C4-2B (cell line): ENCODE measurements at regions not wholly inside any gene's neighbourhood (a gene's known extent, or its start where the extent isn't known, plus 50 kb on each side); places are given as distances from the start of the nearest gene placed in this dataset.
"Not testable (repeated sequence)": the region's sequence is repeated elsewhere in the genome, so short reads cannot be mapped to it uniquely, and the experiment has no call there.

ENCODE experiments used
- H3K27ac ChIP-seq: fragments of 450-650 bp; 2 replicates; pipeline ENCODE4 v1.5.1; 2017
- ZFX ChIP-seq: fragments of 450-650 bp; IDR thresholded peaks from 2 replicates; pipeline ENCODE4 v1.6.1; 2017
- TF ChIP-seq, protein P1 (sequence below): fragments of 450-650 bp; conservative IDR thresholded peaks from 2 replicates; pipeline ENCODE4 v1.5.1; 2017; ENCODE audit warnings: mild to moderate bottlenecking

DNA sequence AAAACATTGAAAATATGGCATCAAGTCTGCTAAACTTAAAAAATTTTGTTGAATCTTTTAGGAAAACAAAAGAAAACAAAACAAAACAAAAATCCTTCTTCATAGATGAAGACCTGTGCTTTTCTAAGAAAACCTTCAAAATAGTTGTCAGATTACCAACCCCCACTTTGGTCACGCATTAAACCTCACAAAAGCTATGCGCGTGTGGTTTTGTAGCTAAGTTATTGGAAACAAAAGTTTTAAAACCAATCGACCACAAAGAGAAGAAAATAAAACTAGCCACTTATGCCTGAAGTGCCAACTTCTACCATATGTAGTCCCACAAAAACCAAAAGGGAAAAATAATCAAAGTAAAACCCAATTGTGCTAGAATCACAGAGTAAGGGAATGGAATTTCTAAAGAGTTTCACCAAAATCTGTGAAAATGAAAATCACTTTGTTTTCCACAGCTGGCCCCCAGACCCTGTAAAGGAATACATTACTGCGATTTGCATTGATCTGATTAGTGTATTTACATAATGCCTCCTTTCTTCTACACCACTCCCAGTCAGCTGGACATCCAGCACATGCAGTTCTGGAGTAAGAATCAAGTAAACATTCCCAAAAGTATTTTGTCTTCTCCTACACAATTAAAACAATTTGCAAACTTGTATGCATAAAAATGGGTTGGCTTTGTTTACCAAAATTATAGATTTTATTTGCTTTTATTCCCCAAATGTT, 330.1 kb upstream of the DKK2 start:
- H3K27ac ChIP-seq: no peak overlapping the region
- TF ChIP-seq ZFX: no peak
- TF ChIP-seq, protein P1, sequence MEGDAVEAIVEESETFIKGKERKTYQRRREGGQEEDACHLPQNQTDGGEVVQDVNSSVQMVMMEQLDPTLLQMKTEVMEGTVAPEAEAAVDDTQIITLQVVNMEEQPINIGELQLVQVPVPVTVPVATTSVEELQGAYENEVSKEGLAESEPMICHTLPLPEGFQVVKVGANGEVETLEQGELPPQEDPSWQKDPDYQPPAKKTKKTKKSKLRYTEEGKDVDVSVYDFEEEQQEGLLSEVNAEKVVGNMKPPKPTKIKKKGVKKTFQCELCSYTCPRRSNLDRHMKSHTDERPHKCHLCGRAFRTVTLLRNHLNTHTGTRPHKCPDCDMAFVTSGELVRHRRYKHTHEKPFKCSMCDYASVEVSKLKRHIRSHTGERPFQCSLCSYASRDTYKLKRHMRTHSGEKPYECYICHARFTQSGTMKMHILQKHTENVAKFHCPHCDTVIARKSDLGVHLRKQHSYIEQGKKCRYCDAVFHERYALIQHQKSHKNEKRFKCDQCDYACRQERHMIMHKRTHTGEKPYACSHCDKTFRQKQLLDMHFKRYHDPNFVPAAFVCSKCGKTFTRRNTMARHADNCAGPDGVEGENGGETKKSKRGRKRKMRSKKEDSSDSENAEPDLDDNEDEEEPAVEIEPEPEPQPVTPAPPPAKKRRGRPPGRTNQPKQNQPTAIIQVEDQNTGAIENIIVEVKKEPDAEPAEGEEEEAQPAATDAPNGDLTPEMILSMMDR: no peak

DNA sequence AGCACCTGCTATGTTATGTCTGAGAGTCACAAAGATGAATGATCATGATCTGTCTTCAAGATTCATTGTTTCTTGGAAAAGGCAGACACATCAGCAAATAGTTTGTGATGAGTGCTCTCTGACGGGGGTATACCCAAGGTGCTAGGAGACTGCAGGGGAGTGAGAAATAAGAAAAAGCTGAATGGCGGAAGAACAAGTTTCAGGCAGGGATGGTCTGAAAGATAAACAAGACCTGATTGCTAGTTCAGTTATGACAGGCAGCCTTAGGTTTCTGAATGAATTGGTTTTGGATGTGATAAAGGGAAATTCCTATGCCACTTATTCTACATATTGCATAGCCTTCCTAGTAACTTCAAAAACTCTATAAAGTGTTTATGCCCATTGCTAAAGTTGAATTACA, 327.0 kb upstream of the DKK2 start:
- no peak overlapping the region for H3K27ac ChIP-seq
- TF ChIP-seq, protein P1: no peak
- TF ChIP-seq ZFX: no peak

DNA sequence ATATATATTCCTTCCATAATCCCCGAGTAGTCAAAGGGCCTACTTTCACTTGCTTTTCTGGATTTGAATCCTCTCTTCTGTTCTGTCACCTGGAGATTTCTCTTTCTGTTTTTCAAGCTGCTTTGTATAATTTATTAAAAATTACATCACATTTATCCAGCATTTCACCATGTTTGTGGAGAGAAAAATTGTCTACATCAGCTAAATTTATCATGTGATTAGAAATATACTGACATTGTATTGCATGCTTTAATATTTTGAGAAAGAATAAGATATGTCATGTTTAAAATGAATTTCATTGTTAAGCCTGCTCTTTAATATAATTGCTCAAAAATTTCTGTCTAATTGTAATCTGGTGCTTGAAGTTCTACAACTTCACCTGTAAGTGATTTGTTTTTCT, 323.1 kb upstream of the DKK2 start:
- TF ChIP-seq, protein P1: no peak
- TF ChIP-seq ZFX: no peak
- no peak overlapping the region for H3K27ac ChIP-seq

DNA sequence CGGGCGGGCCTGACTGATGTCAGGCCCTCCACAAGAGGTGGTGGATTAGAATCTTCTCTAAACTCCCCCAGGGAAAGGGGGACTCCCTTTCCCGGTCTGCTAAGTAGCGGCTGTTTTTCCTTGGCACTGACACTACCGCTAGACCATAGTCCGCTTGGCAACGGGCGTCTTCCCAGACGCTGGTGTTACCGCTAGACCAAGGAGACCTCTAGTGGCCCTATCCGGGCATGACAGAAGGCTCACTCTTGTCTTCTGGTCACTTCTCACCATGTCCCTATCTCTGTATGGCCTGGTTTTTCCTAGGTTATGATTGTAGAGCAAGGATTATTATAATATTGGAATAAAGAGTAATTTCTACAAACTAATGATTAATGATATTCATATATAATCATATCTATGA, 318.2 kb upstream of the DKK2 start:
- H3K27ac ChIP-seq: not testable (repeated sequence)
- TF ChIP-seq, protein P1: peak; percentile 65

DNA sequence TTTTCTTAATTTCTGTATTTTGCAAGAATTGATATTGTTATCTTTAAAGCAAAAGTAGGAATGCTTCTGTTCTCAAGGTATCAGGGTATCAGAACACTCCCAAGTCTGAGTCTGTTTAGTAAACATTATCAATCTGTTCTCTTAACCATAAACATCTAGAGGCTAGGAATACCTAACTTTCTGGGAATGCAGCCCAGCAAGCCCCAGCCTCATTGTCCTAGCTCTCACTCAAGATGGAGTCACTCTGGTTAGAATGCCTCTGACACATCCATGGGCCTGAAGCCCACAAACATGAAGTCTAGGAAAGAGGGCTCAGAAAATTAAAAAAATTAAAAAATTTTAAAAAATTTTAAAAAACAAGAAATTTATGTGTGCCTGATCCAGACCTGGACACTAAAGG, 315.1 kb upstream of the DKK2 start:
- no peak for TF ChIP-seq ZFX
- TF ChIP-seq, protein P1: no peak
- H3K27ac ChIP-seq: no peak overlapping the region

DNA sequence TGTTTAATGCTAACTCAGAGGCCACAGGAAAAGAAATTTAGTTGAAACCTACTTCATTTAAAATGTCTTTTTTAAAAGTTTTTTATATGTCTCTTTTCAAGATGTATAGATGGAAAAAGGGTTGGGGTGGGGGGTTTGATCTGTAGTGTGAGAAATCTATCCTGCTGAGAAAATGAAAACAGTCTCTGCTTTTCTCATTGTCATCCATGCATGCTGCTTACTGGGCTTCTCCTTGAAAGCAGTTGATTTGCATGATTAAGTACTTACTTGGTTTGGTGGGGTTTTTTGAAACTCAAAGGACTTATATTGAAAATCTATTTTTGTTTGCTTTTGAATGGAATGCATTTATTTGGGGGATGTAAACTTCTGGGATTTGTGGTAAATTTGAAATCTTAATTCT, 313.6 kb upstream of the DKK2 start:
- TF ChIP-seq ZFX: no peak
- TF ChIP-seq, protein P1: no peak
- H3K27ac ChIP-seq: no peak overlapping the region

DNA sequence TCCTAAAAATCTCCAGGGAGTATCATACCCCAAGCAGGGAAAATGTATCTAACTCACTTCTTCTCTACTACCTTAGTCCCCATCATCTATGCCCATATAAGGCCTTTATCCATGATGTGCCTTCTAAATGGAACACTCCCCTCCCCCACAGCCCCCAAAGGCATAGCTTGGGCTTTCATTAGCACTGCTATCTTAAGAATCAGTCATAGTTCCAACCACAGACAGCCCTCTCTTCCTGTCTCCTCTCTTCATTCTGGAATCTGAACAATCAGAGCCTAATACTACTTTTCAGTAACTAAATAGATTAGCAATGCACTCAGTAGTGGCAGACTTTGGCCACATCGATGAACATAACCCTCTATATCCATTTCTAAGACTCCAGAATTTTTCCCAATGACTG, 313.2 kb upstream of the DKK2 start:
- TF ChIP-seq, protein P1: no peak
- TF ChIP-seq ZFX: no peak
- H3K27ac ChIP-seq: no peak overlapping the region
